H9 (cell line): ENCODE measurements at regions not wholly inside any gene's neighbourhood (a gene's known extent, or its start where the extent isn't known, plus 50 kb on each side); places are given as distances from the start of the nearest gene placed in this dataset.

Source experiments
- DNase-seq: peaks from one replicate; pipeline ENCODE4 v3.0.0-alpha.2; 2017
- H2AFZ ChIP-seq: one replicate; pipeline ENCODE4 v1.6.1; 2013; ENCODE audit warnings: mild to moderate bottlenecking, low read length, control low read depth, moderate library complexity
- H2AK5ac ChIP-seq: 2 replicates; pipeline ENCODE4 v1.6.1; 2013; ENCODE audit warnings: low read length, control low read depth, mixed read lengths; ENCODE audit not compliant: insufficient read length
- H2BK120ac ChIP-seq: one replicate; pipeline ENCODE4 v1.6.1; 2013; ENCODE audit warnings: low read depth, mild to moderate bottlenecking, low read length, control low read depth, inconsistent platforms; ENCODE audit not compliant: poor library complexity, severe bottlenecking
- H2BK12ac ChIP-seq: 2 replicates; pipeline ENCODE4 v1.6.1; 2013; ENCODE audit warnings: low read length, control low read depth, mixed read lengths, low read depth; ENCODE audit not compliant: insufficient read length
- H2BK15ac ChIP-seq: 2 replicates; pipeline ENCODE4 v1.6.1; 2013; ENCODE audit warnings: low read depth, low read length, control low read depth
- H2BK20ac ChIP-seq: one replicate; pipeline ENCODE4 v1.6.1; 2013; ENCODE audit warnings: low read depth, mild to moderate bottlenecking, low read length, control low read depth, inconsistent platforms; ENCODE audit not compliant: poor library complexity, severe bottlenecking
- H2BK5ac ChIP-seq: 2 replicates; pipeline ENCODE4 v1.6.1; 2013; ENCODE audit warnings: low read length, control low read depth, mixed read lengths; ENCODE audit not compliant: insufficient read length
- H3K14ac ChIP-seq: 2 replicates; pipeline ENCODE4 v1.6.1; 2013; ENCODE audit warnings: low read length, control low read depth; ENCODE audit not compliant: insufficient read depth
- H3K18ac ChIP-seq: 2 replicates; pipeline ENCODE4 v1.6.1; 2013; ENCODE audit warnings: low read depth, mild to moderate bottlenecking, mixed read lengths, low read length, control low read depth; ENCODE audit not compliant: insufficient read length
- H3K23ac ChIP-seq: 2 replicates; pipeline ENCODE4 v1.6.1; 2013; ENCODE audit warnings: low read length, control low read depth, mixed read lengths, low read depth; ENCODE audit not compliant: insufficient read length
- H3K23me2 ChIP-seq: 2 replicates; pipeline ENCODE4 v1.6.1; 2013; ENCODE audit warnings: low read depth, mild to moderate bottlenecking, mixed read lengths, low read length, control low read depth; ENCODE audit not compliant: insufficient read length, poor library complexity, severe bottlenecking
- H3K27ac ChIP-seq: 2 replicates; pipeline ENCODE4 v1.5.1; 2013; ENCODE audit warnings: low read length, control low read depth, mixed read lengths, low read depth; ENCODE audit not compliant: insufficient read length
- H3K27me3 ChIP-seq: 2 replicates; pipeline ENCODE4 v1.6.1; 2013; ENCODE audit warnings: low read length, control low read depth, inconsistent platforms; ENCODE audit not compliant: insufficient read depth
- H3K4ac ChIP-seq: 2 replicates; pipeline ENCODE4 v1.6.1; 2013; ENCODE audit warnings: low read depth, mild to moderate bottlenecking, control low read depth, inconsistent platforms, low read length, moderate library complexity
- H3K4me1 ChIP-seq: 2 replicates; pipeline ENCODE4 v1.6.1; 2013; ENCODE audit warnings: low read length, control low read depth, inconsistent platforms; ENCODE audit not compliant: insufficient read depth
- H3K4me2 ChIP-seq: 2 replicates; pipeline ENCODE4 v1.6.1; 2013; ENCODE audit warnings: low read length, control low read depth, mixed read lengths; ENCODE audit not compliant: insufficient read length, insufficient read depth
- H3K56ac ChIP-seq: 2 replicates; pipeline ENCODE4 v1.6.1; 2013; ENCODE audit warnings: low read depth, mild to moderate bottlenecking, mixed read lengths, low read length, control low read depth; ENCODE audit not compliant: insufficient read length
- H3K79me1 ChIP-seq: 2 replicates; pipeline ENCODE4 v1.6.1; 2013; ENCODE audit warnings: low read depth, mild to moderate bottlenecking, moderate library complexity, low read length, control low read depth, inconsistent platforms; ENCODE audit not compliant: insufficient read depth, poor library complexity, severe bottlenecking
- H3K79me2 ChIP-seq: 2 replicates; pipeline ENCODE4 v1.6.1; 2013; ENCODE audit warnings: low read length, control low read depth, inconsistent platforms; ENCODE audit not compliant: insufficient read depth
- H3K9ac ChIP-seq: 2 replicates; pipeline ENCODE4 v1.6.1; 2013; ENCODE audit warnings: low read length, control low read depth, mixed read lengths; ENCODE audit not compliant: insufficient read length; ENCODE audit errors: extremely low read depth
- H3K9me3 ChIP-seq: one replicate; pipeline ENCODE4 v1.6.1; 2013; ENCODE audit warnings: low read depth, low read length, inconsistent platforms; ENCODE audit not compliant: control insufficient read depth
- H3T11ph ChIP-seq: one replicate; pipeline ENCODE4 v1.6.1; 2013; ENCODE audit warnings: mild to moderate bottlenecking, low read length, control low read depth, inconsistent platforms
- H4K20me1 ChIP-seq: one replicate; pipeline ENCODE4 v1.6.1; 2013; ENCODE audit not compliant: control insufficient read depth, insufficient read length, insufficient read depth
- H4K5ac ChIP-seq: 2 replicates; pipeline ENCODE4 v1.6.1; 2013; ENCODE audit warnings: low read depth, mild to moderate bottlenecking, mixed read lengths, low read length, control low read depth; ENCODE audit not compliant: insufficient read length
- H4K8ac ChIP-seq: replicated peaks from 2 replicates; pipeline ENCODE4 v1.6.1; 2013; ENCODE audit warnings: low read length, control low read depth, mixed read lengths, low read depth; ENCODE audit not compliant: insufficient read length
- H4K91ac ChIP-seq: 2 replicates; pipeline ENCODE4 v1.6.1; 2013; ENCODE audit warnings: low read depth, mild to moderate bottlenecking, moderate library complexity, mixed read lengths, low read length, control low read depth; ENCODE audit not compliant: insufficient read length
- H3K27ac Mint-ChIP-seq, 3 experiments: 2 replicates in 2 of 3; 3 replicates in 1 of 3; pipeline ENCODE4 v1.8.0; 2020 to 2021; ENCODE audit warnings: mixed read lengths in 3 of 3, mild to moderate bottlenecking in 1 of 3, moderate library complexity in 1 of 3
- H3K27me3 Mint-ChIP-seq: 2 replicates; pipeline ENCODE4 v1.8.0; 2021; ENCODE audit warnings: low read depth, mild to moderate bottlenecking, moderate library complexity, mixed read lengths
- H3K36me3 Mint-ChIP-seq, 3 experiments: 2 replicates in 2 of 3; 3 replicates in 1 of 3; pipeline ENCODE4 v1.8.0; 2020 to 2021; ENCODE audit warnings: low read depth in 3 of 3, mixed read lengths in 3 of 3; ENCODE audit not compliant: insufficient read depth in 1 of 3
- H3K4me1 Mint-ChIP-seq, 2 experiments: 2 replicates each; pipeline ENCODE4 v1.8.0; 2020; ENCODE audit warnings: mixed read lengths in 2 of 2
- H3K4me3 Mint-ChIP-seq, 2 experiments: 2 replicates in 1 of 2; 3 replicates in 1 of 2; pipeline ENCODE4 v1.8.0; 2020 to 2021; ENCODE audit warnings: mild to moderate bottlenecking in 2 of 2, mixed read lengths in 2 of 2, moderate library complexity in 1 of 2
- H3K9me3 Mint-ChIP-seq, 2 experiments: 2 replicates in 1 of 2; 3 replicates in 1 of 2; pipeline ENCODE4 v1.8.0; 2020; ENCODE audit warnings: mild to moderate bottlenecking in 2 of 2, mixed read lengths in 2 of 2, moderate library complexity in 1 of 2
- WGBS: extraction: QIAGEN DNeasy Blood & Tissue Kit; methylation state at CpG from one replicate; pipeline ENCODE4 v1.1.7; 2013; ENCODE audit warnings: missing lambda C conversion rate, low lambda C conversion rate, mixed read lengths; ENCODE audit not compliant: insufficient read length; ENCODE audit errors: extremely low coverage; 5-methylcytosine and 5-hydroxymethylcytosine counted together
- TF ChIP-seq, protein P1 (sequence below): fragments of 200-600 bp; sonication (generic); conservative IDR thresholded peaks from 3 replicates; pipeline ENCODE4 v1.8.0; 2021; ENCODE audit warnings: antibody characterized with exemption, mild to moderate bottlenecking

DNA sequence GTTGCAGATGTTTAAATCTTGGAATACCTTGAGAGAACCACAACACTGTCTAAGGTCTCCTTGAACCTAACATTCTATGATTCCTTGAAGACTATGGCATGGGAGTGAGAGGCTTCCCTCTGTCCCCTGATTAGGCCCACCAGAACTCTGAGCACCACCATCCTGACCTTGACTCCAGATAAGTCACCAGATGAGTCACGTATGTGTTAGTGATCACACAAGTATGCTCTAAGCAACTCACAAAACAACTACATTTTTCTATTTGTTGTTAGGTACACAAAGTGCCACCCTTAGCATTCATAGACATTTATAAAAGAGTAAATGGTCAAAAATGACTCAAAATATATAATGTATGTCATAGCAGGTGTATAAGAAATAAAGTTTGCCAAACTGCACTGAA, 252.9 kb upstream of the CXXC4 start:
- H4K20me1 ChIP-seq, result no peaks in the 10 kb centered on the region
- no peak overlapping the region for H3K4ac ChIP-seq
- H3K18ac ChIP-seq, result no peak overlapping the region
- TF ChIP-seq, protein P1, sequence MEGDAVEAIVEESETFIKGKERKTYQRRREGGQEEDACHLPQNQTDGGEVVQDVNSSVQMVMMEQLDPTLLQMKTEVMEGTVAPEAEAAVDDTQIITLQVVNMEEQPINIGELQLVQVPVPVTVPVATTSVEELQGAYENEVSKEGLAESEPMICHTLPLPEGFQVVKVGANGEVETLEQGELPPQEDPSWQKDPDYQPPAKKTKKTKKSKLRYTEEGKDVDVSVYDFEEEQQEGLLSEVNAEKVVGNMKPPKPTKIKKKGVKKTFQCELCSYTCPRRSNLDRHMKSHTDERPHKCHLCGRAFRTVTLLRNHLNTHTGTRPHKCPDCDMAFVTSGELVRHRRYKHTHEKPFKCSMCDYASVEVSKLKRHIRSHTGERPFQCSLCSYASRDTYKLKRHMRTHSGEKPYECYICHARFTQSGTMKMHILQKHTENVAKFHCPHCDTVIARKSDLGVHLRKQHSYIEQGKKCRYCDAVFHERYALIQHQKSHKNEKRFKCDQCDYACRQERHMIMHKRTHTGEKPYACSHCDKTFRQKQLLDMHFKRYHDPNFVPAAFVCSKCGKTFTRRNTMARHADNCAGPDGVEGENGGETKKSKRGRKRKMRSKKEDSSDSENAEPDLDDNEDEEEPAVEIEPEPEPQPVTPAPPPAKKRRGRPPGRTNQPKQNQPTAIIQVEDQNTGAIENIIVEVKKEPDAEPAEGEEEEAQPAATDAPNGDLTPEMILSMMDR, result no peak
- Mint-ChIP-seq H3K27me3 (no peaks in the 10 kb centered on the region), H3K36me3 (no peaks in the 10 kb centered on the region), H3K4me3 (no peak overlapping the region), H3K9me3 (no peaks in the 10 kb centered on the region), H3K27ac (no peak overlapping the region), H3K4me1 (peaks cover 3 to 9% of the 10 kb centered on the region in 2 experiments; a peak in 3 of 4 replicates)
- no peak overlapping the region for H3T11ph ChIP-seq
- H4K91ac ChIP-seq, result no peak overlapping the region
- H2BK12ac ChIP-seq, result no peak overlapping the region
- no peaks in the 10 kb centered on the region for H3K79me2 ChIP-seq
- H2BK15ac ChIP-seq, result no peak overlapping the region
- H3K27me3 ChIP-seq, result no peaks in the 10 kb centered on the region
- H3K79me1 ChIP-seq, result no peaks in the 10 kb centered on the region
- no peak overlapping the region for H2AK5ac ChIP-seq
- H2BK5ac ChIP-seq, result no peak overlapping the region
- H3K23me2 ChIP-seq, result no peaks in the 10 kb centered on the region
- no CpG with 5 or more reads among the region's 1 CpG for WGBS
- H2AFZ ChIP-seq, result no peak overlapping the region
- no peak overlapping the region for H4K5ac ChIP-seq
- no peaks in the 10 kb centered on the region for H3K9me3 ChIP-seq
- H3K9ac ChIP-seq, result no peak overlapping the region
- no peak overlapping the region for H3K14ac ChIP-seq
- no peak overlapping the region for H3K56ac ChIP-seq
- no peak overlapping the region for H2BK20ac ChIP-seq
- no peak overlapping the region for H3K27ac ChIP-seq
- no peak for DNase-seq
- no peak overlapping the region for H3K23ac ChIP-seq
- no peak overlapping the region for H3K4me2 ChIP-seq
- H2BK120ac ChIP-seq, result no peak overlapping the region
- no peaks in the 10 kb centered on the region for H3K4me1 ChIP-seq
- no peak overlapping the region for H4K8ac ChIP-seq
